Germinal center (tissue), 1 donor: ENCODE measurements at regions not wholly inside any gene's neighbourhood (a gene's known extent, or its start where the extent isn't known, plus 50 kb on each side); places are given as distances from the start of the nearest gene placed in this dataset.

ENCODE experiments used
- DNase-seq: peaks from one replicate; pipeline ENCODE4 v3.0.0; 2012; ENCODE audit warnings: mixed read lengths, low spot score

GRCh38 chr13:27014406-27015359 lies 156.9 kb downstream of the USP12 start:
- no peak for DNase-seq

- DNase-seq = no peak
These were observed 159.0 kb downstream of the USP12 start for GRCh38 chr13:27012482-27013197.

GRCh38 chr13:27011661-27012060 lies 159.9 kb downstream of the USP12 start:
- DNase-seq = no peak

- DNase-seq = no peak
These were observed 162.9 kb downstream of the USP12 start for GRCh38 chr13:27008733-27009132.

- DNase-seq = no peak
These were observed 164.4 kb downstream of the USP12 start for GRCh38 chr13:27007166-27007565.

GRCh38 chr13:27006519-27007161 lies 165.0 kb downstream of the USP12 start:
- DNase-seq = no peak

GRCh38 chr13:27005976-27006518 lies 165.6 kb downstream of the USP12 start:
- DNase-seq = no peak

GRCh38 chr13:27005556-27005955 lies 166.1 kb downstream of the USP12 start:
- DNase-seq = no peak

- DNase-seq = no peak
These were observed 166.7 kb downstream of the USP12 start for GRCh38 chr13:27004866-27005265.

GRCh38 chr13:27004326-27004725 lies 167.3 kb downstream of the USP12 start:
- DNase-seq = no peak

GRCh38 chr13:27001705-27002104 lies 169.9 kb downstream of the USP12 start:
- DNase-seq = peak; percentile 39

GRCh38 chr13:27000686-27001085 lies 170.9 kb downstream of the USP12 start:
- no peak for DNase-seq

- no peak for DNase-seq
These were observed 172.1 kb downstream of the USP12 start for GRCh38 chr13:26999499-26999898.

GRCh38 chr13:26998292-26998691 lies 173.3 kb downstream of the USP12 start:
- no peak for DNase-seq

- DNase-seq = peak; percentile 76
These were observed 174.5 kb downstream of the USP12 start for GRCh38 chr13:26996965-26997752.

- DNase-seq = no peak
These were observed 176.5 kb downstream of the USP12 start for GRCh38 chr13:26995159-26995558.

GRCh38 chr13:26993780-26994179 lies 177.8 kb downstream of the USP12 start:
- no peak for DNase-seq

GRCh38 chr13:26992951-26993719 lies 178.5 kb downstream of the USP12 start:
- no peak for DNase-seq

- DNase-seq = no peak
These were observed 180.0 kb downstream of the USP12 start for GRCh38 chr13:26991508-26992181.
